ENCODE measurements at regions not wholly inside any gene's neighbourhood (a gene's known extent, or its start where the extent isn't known, plus 50 kb on each side); places are given as distances from the start of the nearest gene placed in this dataset.
A peak's percentile ranks its signal among the peaks of the same experiment; 100 is the strongest.

- H3K4me2 ChIP-seq (ENCODE audit: extremely low read depth, insufficient read depth, low read length): no peak overlapping the region
- no peak for DNase-seq (ENCODE audit: low read depth in 2 of 2)
- H2AFZ ChIP-seq (ENCODE audit: low read length): no peak overlapping the region
- H4K20me1 ChIP-seq (ENCODE audit: control insufficient read depth, extremely low read depth, insufficient read depth, low read length): no peaks in the 10 kb centered on the region
- TF ChIP-seq EZH2 (IDR thresholded peaks at IDR 0.05; ENCODE audit: low read length, missing control alignments): no peak
- TF ChIP-seq, protein P1, sequence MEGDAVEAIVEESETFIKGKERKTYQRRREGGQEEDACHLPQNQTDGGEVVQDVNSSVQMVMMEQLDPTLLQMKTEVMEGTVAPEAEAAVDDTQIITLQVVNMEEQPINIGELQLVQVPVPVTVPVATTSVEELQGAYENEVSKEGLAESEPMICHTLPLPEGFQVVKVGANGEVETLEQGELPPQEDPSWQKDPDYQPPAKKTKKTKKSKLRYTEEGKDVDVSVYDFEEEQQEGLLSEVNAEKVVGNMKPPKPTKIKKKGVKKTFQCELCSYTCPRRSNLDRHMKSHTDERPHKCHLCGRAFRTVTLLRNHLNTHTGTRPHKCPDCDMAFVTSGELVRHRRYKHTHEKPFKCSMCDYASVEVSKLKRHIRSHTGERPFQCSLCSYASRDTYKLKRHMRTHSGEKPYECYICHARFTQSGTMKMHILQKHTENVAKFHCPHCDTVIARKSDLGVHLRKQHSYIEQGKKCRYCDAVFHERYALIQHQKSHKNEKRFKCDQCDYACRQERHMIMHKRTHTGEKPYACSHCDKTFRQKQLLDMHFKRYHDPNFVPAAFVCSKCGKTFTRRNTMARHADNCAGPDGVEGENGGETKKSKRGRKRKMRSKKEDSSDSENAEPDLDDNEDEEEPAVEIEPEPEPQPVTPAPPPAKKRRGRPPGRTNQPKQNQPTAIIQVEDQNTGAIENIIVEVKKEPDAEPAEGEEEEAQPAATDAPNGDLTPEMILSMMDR (conservative IDR thresholded peaks at IDR 0.05 in 1 of 2, IDR thresholded peaks at IDR 0.05 in 1 of 2; ENCODE audit: low read depth in 1 of 2, low read length in 2 of 2): no peak
- H3K36me3 ChIP-seq (ENCODE audit: control insufficient read depth, insufficient read depth, low read length): no peaks in the 10 kb centered on the region
- H3K4me1 ChIP-seq (ENCODE audit: control insufficient read depth, extremely low read depth, insufficient read depth, low read length): no peaks in the 10 kb centered on the region
- H3K79me2 ChIP-seq (ENCODE audit: control insufficient read depth, insufficient read depth, low read length): no peaks in the 10 kb centered on the region
- H3K9ac ChIP-seq (ENCODE audit: insufficient read depth, low read length): no peak overlapping the region
- no peak overlapping the region for H3K27ac ChIP-seq (ENCODE audit: insufficient read depth, low read length)
- H3K27me3 ChIP-seq (ENCODE audit: control insufficient read depth, insufficient read depth, low read length): no peaks in the 10 kb centered on the region
- no peak overlapping the region for H3K4me3 ChIP-seq (replicated peaks in 1 of 4; ENCODE audit: control extremely low read depth in 1 of 4, insufficient read depth in 1 of 4, low read depth in 3 of 4, low read length in 4 of 4)
- no peaks in the 10 kb centered on the region for H3K9me3 ChIP-seq (ENCODE audit: control insufficient read depth, insufficient read depth, low read depth, low read length)
Observed at GRCh38 chr6:8245726-8246125, 143.4 kb upstream of the EEF1E1 start.

DNA sequence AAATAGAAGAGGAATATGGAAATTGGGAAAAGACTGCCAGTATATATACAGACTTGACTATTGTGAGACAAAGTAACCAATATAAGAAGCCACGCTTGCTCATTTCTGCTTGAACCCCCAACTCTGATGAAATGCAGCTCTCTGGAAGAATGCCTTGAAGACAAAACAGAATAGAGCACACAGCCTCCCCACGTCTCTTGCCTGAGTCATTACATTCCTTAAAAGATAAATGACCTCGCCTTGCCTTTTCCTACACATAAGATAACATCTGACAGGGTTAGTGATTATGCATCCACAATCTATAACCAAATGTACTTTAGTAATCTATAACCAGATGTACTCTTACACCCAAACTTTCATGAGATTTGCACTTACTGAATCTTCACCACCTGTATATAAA is 141.1 kb upstream of the EEF1E1 start:
- DNase-seq (ENCODE audit: low read depth in 2 of 2): peak in 1 of 2 donors; percentile 58

DNA sequence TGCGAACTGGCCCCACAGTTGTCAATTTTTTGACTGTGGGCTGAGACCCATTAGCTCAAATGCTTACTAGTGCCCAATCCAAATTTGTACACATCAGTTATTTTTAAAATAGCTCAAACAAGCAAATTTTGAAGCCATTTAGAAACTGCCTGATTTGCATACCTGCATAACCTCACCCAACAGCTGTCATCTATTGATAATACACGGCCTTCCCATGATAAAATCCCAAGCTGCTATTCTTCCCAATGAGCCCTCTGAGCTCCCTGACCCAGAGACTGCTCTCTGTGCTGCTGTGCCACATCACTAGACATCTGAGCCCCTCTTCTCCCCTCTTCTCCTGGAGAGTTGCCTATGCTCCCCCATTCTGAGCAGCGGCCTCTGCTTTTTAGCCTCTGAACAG is 140.5 kb upstream of the EEF1E1 start:
- no peak overlapping the region for H3K4me2 ChIP-seq (ENCODE audit: extremely low read depth, insufficient read depth, low read length)
- no peaks in the 10 kb centered on the region for H3K36me3 ChIP-seq (ENCODE audit: control insufficient read depth, insufficient read depth, low read length)
- no peaks in the 10 kb centered on the region for H3K79me2 ChIP-seq (ENCODE audit: control insufficient read depth, insufficient read depth, low read length)
- H3K4me3 ChIP-seq (replicated peaks in 1 of 4; ENCODE audit: control extremely low read depth in 1 of 4, insufficient read depth in 1 of 4, low read depth in 3 of 4, low read length in 4 of 4): no peak overlapping the region
- no peaks in the 10 kb centered on the region for H4K20me1 ChIP-seq (ENCODE audit: control insufficient read depth, extremely low read depth, insufficient read depth, low read length)
- no peak for DNase-seq (ENCODE audit: low read depth in 2 of 2)
- no peaks in the 10 kb centered on the region for H3K27me3 ChIP-seq (ENCODE audit: control insufficient read depth, insufficient read depth, low read length)
- no peak overlapping the region for H3K9ac ChIP-seq (ENCODE audit: insufficient read depth, low read length)
- TF ChIP-seq EZH2 (IDR thresholded peaks at IDR 0.05; ENCODE audit: low read length, missing control alignments): no peak
- TF ChIP-seq, protein P1 (conservative IDR thresholded peaks at IDR 0.05 in 1 of 2, IDR thresholded peaks at IDR 0.05 in 1 of 2; ENCODE audit: low read depth in 1 of 2, low read length in 2 of 2): no peak
- H3K27ac ChIP-seq (ENCODE audit: insufficient read depth, low read length): no peak overlapping the region
- H3K4me1 ChIP-seq (ENCODE audit: control insufficient read depth, extremely low read depth, insufficient read depth, low read length): no peaks in the 10 kb centered on the region
- H2AFZ ChIP-seq (ENCODE audit: low read length): no peak overlapping the region
- no peaks in the 10 kb centered on the region for H3K9me3 ChIP-seq (ENCODE audit: control insufficient read depth, insufficient read depth, low read depth, low read length)

More for the DNA sequence above, 141.1 kb upstream of the EEF1E1 start:
- H3K27ac ChIP-seq (ENCODE audit: insufficient read depth, low read length): no peak overlapping the region
- H3K4me2 ChIP-seq (ENCODE audit: extremely low read depth, insufficient read depth, low read length): no peak overlapping the region
- no peaks in the 10 kb centered on the region for H3K4me1 ChIP-seq (ENCODE audit: control insufficient read depth, extremely low read depth, insufficient read depth, low read length)
- H4K20me1 ChIP-seq (ENCODE audit: control insufficient read depth, extremely low read depth, insufficient read depth, low read length): no peaks in the 10 kb centered on the region
- no peaks in the 10 kb centered on the region for H3K9me3 ChIP-seq (ENCODE audit: control insufficient read depth, insufficient read depth, low read depth, low read length)
- no peaks in the 10 kb centered on the region for H3K79me2 ChIP-seq (ENCODE audit: control insufficient read depth, insufficient read depth, low read length)
- H3K36me3 ChIP-seq (ENCODE audit: control insufficient read depth, insufficient read depth, low read length): no peaks in the 10 kb centered on the region
- H3K4me3 ChIP-seq (replicated peaks in 1 of 4; ENCODE audit: control extremely low read depth in 1 of 4, insufficient read depth in 1 of 4, low read depth in 3 of 4, low read length in 4 of 4): no peak overlapping the region
- no peaks in the 10 kb centered on the region for H3K27me3 ChIP-seq (ENCODE audit: control insufficient read depth, insufficient read depth, low read length)
- no peak overlapping the region for H3K9ac ChIP-seq (ENCODE audit: insufficient read depth, low read length)
- no peak overlapping the region for H2AFZ ChIP-seq (ENCODE audit: low read length)
- TF ChIP-seq, protein P1 (conservative IDR thresholded peaks at IDR 0.05 in 1 of 2, IDR thresholded peaks at IDR 0.05 in 1 of 2; ENCODE audit: low read depth in 1 of 2, low read length in 2 of 2): no peak
- TF ChIP-seq EZH2 (IDR thresholded peaks at IDR 0.05; ENCODE audit: low read length, missing control alignments): no peak
